GM10248 (cell line): ENCODE measurements at regions not wholly inside any gene's neighbourhood (a gene's known extent, or its start where the extent isn't known, plus 50 kb on each side); places are given as distances from the start of the nearest gene placed in this dataset.

Experiments
- CTCF ChIA-PET: fragments of 300-600 bp; sonication (Branson Sonifier 250); formaldehyde crosslinking; extraction: SDS; loops from one replicate; lab custom pipeline; 2021; ENCODE audit warnings: antibody characterized with exemption; lab: Yijun Ruan, JAX
- POLR2A ChIA-PET: fragments of 350-650 bp; sonication (Branson Sonifier 250); formaldehyde crosslinking; extraction: SDS; loops from one replicate; lab custom pipeline; 2020; ENCODE audit warnings: antibody characterized with exemption; lab: Yijun Ruan, JAX
- DNase-seq: peaks from one replicate; pipeline ENCODE4 v3.0.0; 2012; ENCODE audit errors: extremely low spot score
- TF ChIP-seq, protein P1 (sequence below): IDR thresholded peaks from 2 replicates; pipeline ENCODE4 v1.5.1; 2012; ENCODE audit warnings: mild to moderate bottlenecking, low read depth; ENCODE audit errors: extremely low read depth, missing control alignments, control extremely low read depth

DNA sequence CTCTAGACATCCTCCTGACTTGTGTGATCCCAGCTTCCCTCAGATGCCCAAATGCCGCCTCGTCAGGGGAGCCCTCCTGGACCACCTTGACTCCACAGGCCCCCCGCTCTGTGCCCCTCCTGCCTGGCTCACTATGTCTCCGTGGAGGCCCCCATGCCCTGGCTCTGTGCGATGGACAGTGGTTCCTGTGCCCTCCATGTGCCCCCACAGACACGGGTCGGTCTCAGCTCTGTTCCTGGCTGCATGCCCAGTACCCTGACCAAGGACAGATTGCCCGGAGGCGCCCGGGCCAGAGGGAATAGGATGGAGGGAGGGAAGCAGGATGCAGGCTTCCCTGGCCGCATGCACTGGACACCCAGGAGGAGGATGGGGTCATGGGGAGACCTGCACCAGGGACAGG is 1274.6 kb downstream of the BRD1 start:
- DNase-seq = no peak
- TF ChIP-seq, protein P1, sequence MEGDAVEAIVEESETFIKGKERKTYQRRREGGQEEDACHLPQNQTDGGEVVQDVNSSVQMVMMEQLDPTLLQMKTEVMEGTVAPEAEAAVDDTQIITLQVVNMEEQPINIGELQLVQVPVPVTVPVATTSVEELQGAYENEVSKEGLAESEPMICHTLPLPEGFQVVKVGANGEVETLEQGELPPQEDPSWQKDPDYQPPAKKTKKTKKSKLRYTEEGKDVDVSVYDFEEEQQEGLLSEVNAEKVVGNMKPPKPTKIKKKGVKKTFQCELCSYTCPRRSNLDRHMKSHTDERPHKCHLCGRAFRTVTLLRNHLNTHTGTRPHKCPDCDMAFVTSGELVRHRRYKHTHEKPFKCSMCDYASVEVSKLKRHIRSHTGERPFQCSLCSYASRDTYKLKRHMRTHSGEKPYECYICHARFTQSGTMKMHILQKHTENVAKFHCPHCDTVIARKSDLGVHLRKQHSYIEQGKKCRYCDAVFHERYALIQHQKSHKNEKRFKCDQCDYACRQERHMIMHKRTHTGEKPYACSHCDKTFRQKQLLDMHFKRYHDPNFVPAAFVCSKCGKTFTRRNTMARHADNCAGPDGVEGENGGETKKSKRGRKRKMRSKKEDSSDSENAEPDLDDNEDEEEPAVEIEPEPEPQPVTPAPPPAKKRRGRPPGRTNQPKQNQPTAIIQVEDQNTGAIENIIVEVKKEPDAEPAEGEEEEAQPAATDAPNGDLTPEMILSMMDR = no peak
- CTCF ChIA-PET = no interaction called here
- POLR2A ChIA-PET = no interaction called here

DNA sequence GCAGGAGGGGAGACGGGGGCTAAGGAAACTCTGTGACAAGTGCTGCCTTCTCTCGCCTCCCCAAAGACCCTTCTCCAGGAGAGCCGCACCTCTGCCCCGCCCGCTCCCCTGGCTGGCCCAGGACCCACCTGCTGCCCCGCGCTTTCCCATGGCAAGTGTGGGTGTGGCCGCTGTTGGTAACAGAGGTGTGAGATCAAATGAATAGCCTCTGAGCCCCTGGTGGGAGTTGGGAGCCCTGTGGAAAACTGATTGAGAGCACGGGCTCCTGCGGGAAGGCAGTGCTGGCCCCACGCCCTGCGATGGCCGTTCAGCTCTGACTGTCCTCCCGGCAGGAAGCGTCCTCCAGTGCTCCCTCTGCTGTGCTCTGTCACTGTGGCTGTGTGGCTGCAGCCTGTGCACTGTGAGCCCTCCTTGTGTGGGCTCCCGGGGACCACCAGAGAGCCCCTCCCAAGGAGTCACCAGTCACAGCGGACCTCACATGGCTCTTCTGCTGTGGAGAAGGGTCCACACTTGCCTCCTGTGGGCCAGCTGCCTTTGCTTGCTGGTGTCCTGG is 1275.9 kb downstream of the BRD1 start:
- TF ChIP-seq, protein P1 = no peak
- CTCF ChIA-PET = no interaction called here
- POLR2A ChIA-PET = interaction anchor here (0.6 kb wide), 1 partner anchor 21 kb away, joined by 3 read pairs; no protein-coding TSS in a partner anchor
- no peak for DNase-seq

DNA sequence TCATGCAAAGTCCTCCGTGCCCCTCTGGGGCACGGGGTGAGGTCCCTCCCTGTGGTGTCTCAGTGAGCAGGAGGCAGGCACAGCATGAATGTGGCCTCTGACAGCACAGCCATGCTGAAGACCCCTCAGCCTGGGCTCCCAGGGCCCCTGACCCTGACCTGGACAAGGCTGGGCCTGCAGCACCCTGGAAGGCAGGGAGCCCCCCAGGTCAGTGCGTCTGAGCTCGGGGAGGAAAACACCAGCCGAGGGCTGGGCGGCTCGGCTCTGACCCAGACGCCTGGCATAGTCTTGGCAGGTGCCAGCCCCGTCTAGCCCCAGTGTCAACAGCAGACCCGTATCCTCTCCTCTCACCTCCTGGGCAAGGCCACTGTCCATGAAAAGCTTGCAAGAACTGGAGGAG is 1276.6 kb downstream of the BRD1 start:
- POLR2A ChIA-PET = no interaction called here
- CTCF ChIA-PET = no interaction called here
- TF ChIP-seq, protein P1 = no peak
- DNase-seq = no peak

- TF ChIP-seq, protein P1 = no peak
- ChIA-PET POLR2A (no interaction called here), CTCF (no interaction called here)
- no peak for DNase-seq
These were observed 1279.3 kb downstream of the BRD1 start for GRCh38 chr22:48548391-48548790.

DNA sequence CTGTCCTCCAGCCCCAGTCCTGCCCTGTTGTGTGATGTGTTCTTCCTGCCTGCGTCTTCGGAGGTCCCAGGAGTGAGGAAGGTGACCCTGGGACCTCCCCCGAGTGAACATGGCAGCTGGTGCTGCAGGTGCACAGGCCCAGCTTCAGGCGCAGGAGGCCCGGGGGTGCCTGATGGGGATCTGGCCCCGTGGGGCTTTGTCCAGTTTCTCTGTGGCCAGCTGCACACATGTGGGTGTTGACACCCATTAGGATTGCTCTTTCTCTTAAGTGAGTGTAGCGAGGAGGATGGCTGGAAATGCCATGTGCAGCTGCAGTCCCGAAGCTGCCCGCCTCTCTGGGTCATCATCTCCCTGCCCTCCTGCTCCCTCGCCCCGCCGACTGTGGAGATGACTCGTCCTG is 1279.7 kb downstream of the BRD1 start:
- ChIA-PET CTCF (no interaction called here), POLR2A (no interaction called here)
- TF ChIP-seq, protein P1 = no peak
- no peak for DNase-seq

DNA sequence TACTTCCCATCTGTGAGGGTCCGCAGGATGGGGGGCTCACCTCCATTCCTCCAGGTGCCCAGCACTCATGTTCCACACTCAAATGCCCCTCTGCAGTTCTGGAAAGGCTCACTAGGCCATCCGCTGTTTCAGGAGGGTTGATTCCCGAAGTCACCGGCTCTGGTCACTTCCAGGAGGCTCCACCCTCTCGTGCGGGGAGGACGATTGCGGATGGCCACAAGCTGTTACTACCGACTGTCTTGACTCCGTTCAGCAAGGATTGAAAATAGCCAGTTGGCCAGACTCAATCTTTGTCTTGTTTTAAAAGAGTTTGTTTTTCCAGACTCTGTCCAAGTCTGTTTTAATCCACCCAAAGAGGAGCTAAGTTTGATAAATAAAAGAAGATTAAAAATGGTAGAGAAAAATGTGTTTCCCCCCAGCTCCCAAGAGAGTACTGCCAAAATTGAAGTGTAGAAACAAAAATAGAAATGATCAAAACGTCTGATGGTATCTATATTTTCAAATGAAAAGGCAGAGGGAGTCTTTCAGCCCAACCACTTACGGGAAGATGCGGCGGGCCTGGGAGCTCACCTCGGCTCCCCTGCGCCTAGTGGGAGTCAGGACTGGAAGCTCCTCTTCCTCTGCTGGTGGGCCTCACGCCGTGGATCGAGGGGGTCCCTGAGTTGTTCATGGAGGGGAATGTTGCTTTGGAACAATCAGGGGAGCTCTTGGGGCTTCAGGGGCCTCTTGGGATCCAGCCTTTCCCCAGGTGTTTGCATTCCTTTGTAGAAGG is 1280.8 kb downstream of the BRD1 start:
- POLR2A ChIA-PET = no interaction called here
- no peak for DNase-seq
- CTCF ChIA-PET = no interaction called here
- TF ChIP-seq, protein P1 = no peak
